ENCODE measurements at regions not wholly inside any gene's neighbourhood (a gene's known extent, or its start where the extent isn't known, plus 50 kb on each side); places are given as distances from the start of the nearest gene placed in this dataset.
"Not testable (repeated sequence)": the region's sequence is repeated elsewhere in the genome, so short reads cannot be mapped to it uniquely, and the experiment has no call there.

- intact Hi-C loops (cut with micrococcal nuclease): not testable (repeated sequence)
These were observed 91.1 kb upstream of the KRAS start for GRCh38 chr12:25341877-25342276.

GRCh38 chr12:25337916-25338315 lies 87.2 kb upstream of the KRAS start:
- intact Hi-C loops (cut with micrococcal nuclease): no loop called here

- intact Hi-C loops (cut with micrococcal nuclease): no loop called here
These were observed 81.4 kb upstream of the KRAS start for GRCh38 chr12:25332143-25332542.

GRCh38 chr12:25328072-25328712 lies 77.5 kb upstream of the KRAS start:
- intact Hi-C loops (cut with micrococcal nuclease): no loop called here

- intact Hi-C loops (cut with micrococcal nuclease): no loop called here
These were observed 76.6 kb upstream of the KRAS start for GRCh38 chr12:25327321-25327720.

- intact Hi-C loops (cut with micrococcal nuclease): no loop called here
These were observed 75.6 kb upstream of the KRAS start for GRCh38 chr12:25326326-25326725.

- intact Hi-C loops (cut with micrococcal nuclease): loop anchor here (5.0 kb wide), 2 partner anchors 48 to 73 kb away; partner anchors contain the start of gene KRAS
These were observed 74.1 kb upstream of the KRAS start for GRCh38 chr12:25324861-25325260.

- intact Hi-C loops (cut with micrococcal nuclease): loop anchor here (5.0 kb wide), 2 partner anchors 46 to 71 kb away; partner anchors contain the start of gene KRAS
These were observed 72.9 kb upstream of the KRAS start for GRCh38 chr12:25323581-25323982.

- intact Hi-C loops (cut with micrococcal nuclease): loop anchor here (5.0 kb wide), 2 partner anchors 46 to 71 kb away; partner anchors contain the start of gene KRAS
These were observed 72.3 kb upstream of the KRAS start for GRCh38 chr12:25322918-25323531.

- intact Hi-C loops (cut with micrococcal nuclease): loop anchor here (5.0 kb wide), 2 partner anchors 45 to 70 kb away; partner anchors contain the start of gene KRAS
These were observed 71.6 kb upstream of the KRAS start for GRCh38 chr12:25322351-25322750.

- intact Hi-C loops (cut with micrococcal nuclease): loop anchor here (5.0 kb wide), 2 partner anchors 44 to 69 kb away; partner anchors contain the start of gene KRAS
These were observed 71.0 kb upstream of the KRAS start for GRCh38 chr12:25321772-25322171.

GRCh38 chr12:25320123-25321006 lies 69.6 kb upstream of the KRAS start:
- intact Hi-C loops (cut with micrococcal nuclease): loop anchor here (5.0 kb wide), 2 partner anchors 43 to 68 kb away; partner anchors contain the start of gene KRAS

GRCh38 chr12:25319233-25319984 lies 68.7 kb upstream of the KRAS start:
- intact Hi-C loops (cut with micrococcal nuclease): no loop called here

GRCh38 chr12:25317553-25317952 lies 66.8 kb upstream of the KRAS start:
- intact Hi-C loops (cut with micrococcal nuclease): no loop called here

- intact Hi-C loops (cut with micrococcal nuclease): no loop called here
These were observed 64.7 kb upstream of the KRAS start for GRCh38 chr12:25315388-25315787.

GRCh38 chr12:25313266-25313990 lies 62.7 kb upstream of the KRAS start:
- intact Hi-C loops (cut with micrococcal nuclease): not testable (repeated sequence)

GRCh38 chr12:25311506-25311905 lies 60.8 kb upstream of the KRAS start:
- intact Hi-C loops (cut with micrococcal nuclease): no loop called here

GRCh38 chr12:25310071-25310470 lies 59.3 kb upstream of the KRAS start:
- intact Hi-C loops (cut with micrococcal nuclease): not testable (repeated sequence)

- intact Hi-C loops (cut with micrococcal nuclease): no loop called here
These were observed 58.0 kb upstream of the KRAS start for GRCh38 chr12:25308756-25309155.

- intact Hi-C loops (cut with micrococcal nuclease): no loop called here
These were observed 57.1 kb upstream of the KRAS start for GRCh38 chr12:25307818-25308217.

Data from T-helper 2 cell treated with Interferon-gamma antibody and Interleukin-4, amounts not matched to agents 100 ng/mL and 5 ng/mL, for 36 hours (primary cell).